ENCODE measurements at regions not wholly inside any gene's neighbourhood (a gene's known extent, or its start where the extent isn't known, plus 50 kb on each side); places are given as distances from the start of the nearest gene placed in this dataset.

GRCh38 chr13:68170961-68171360 lies 940.8 kb upstream of the PCDH9 start (continued):
- TF ChIP-seq, protein P1, sequence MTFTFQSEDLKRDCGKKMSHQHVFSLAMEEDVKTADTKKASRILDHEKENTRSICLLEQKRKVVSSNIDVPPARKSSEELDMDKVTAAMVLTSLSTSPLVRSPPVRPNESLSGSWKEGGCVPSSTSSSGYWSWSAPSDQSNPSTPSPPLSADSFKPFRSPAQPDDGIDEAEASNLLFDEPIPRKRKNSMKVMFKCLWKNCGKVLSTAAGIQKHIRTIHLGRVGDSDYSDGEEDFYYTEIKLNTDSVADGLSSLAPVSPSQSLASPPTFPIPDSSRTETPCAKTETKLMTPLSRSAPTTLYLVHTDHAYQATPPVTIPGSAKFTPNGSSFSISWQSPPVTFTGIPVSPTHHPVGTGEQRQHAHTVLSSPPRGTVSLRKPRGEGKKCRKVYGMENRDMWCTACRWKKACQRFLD (tag by site-specific recombination; IDR thresholded peaks at IDR 0.05) = no peak
- TF ChIP-seq ZXDB (tag by site-specific recombination; IDR thresholded peaks at IDR 0.05) = no peak
- TF ChIP-seq, protein P2, sequence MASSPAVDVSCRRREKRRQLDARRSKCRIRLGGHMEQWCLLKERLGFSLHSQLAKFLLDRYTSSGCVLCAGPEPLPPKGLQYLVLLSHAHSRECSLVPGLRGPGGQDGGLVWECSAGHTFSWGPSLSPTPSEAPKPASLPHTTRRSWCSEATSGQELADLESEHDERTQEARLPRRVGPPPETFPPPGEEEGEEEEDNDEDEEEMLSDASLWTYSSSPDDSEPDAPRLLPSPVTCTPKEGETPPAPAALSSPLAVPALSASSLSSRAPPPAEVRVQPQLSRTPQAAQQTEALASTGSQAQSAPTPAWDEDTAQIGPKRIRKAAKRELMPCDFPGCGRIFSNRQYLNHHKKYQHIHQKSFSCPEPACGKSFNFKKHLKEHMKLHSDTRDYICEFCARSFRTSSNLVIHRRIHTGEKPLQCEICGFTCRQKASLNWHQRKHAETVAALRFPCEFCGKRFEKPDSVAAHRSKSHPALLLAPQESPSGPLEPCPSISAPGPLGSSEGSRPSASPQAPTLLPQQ (tag by site-specific recombination; IDR thresholded peaks at IDR 0.05) = no peak
- TF ChIP-seq SCRT1 (tag by site-specific recombination; IDR thresholded peaks at IDR 0.05; ENCODE audit: borderline replicate concordance) = no peak
- no peak for TF ChIP-seq REST (tag by site-specific recombination; IDR thresholded peaks at IDR 0.05)
- TF ChIP-seq, protein P3, sequence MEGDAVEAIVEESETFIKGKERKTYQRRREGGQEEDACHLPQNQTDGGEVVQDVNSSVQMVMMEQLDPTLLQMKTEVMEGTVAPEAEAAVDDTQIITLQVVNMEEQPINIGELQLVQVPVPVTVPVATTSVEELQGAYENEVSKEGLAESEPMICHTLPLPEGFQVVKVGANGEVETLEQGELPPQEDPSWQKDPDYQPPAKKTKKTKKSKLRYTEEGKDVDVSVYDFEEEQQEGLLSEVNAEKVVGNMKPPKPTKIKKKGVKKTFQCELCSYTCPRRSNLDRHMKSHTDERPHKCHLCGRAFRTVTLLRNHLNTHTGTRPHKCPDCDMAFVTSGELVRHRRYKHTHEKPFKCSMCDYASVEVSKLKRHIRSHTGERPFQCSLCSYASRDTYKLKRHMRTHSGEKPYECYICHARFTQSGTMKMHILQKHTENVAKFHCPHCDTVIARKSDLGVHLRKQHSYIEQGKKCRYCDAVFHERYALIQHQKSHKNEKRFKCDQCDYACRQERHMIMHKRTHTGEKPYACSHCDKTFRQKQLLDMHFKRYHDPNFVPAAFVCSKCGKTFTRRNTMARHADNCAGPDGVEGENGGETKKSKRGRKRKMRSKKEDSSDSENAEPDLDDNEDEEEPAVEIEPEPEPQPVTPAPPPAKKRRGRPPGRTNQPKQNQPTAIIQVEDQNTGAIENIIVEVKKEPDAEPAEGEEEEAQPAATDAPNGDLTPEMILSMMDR (tag by site-specific recombination; IDR thresholded peaks at IDR 0.05) = no peak
- TF ChIP-seq ZNF610 (tag by site-specific recombination; IDR thresholded peaks at IDR 0.05; ENCODE audit: borderline replicate concordance) = no peak
- TF ChIP-seq ZNF114 (tag by site-specific recombination; IDR thresholded peaks at IDR 0.05) = no peak
- TF ChIP-seq, protein P4, sequence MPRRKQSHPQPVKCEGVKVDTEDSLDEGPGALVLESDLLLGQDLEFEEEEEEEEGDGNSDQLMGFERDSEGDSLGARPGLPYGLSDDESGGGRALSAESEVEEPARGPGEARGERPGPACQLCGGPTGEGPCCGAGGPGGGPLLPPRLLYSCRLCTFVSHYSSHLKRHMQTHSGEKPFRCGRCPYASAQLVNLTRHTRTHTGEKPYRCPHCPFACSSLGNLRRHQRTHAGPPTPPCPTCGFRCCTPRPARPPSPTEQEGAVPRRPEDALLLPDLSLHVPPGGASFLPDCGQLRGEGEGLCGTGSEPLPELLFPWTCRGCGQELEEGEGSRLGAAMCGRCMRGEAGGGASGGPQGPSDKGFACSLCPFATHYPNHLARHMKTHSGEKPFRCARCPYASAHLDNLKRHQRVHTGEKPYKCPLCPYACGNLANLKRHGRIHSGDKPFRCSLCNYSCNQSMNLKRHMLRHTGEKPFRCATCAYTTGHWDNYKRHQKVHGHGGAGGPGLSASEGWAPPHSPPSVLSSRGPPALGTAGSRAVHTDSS (tag by site-specific recombination; IDR thresholded peaks at IDR 0.05) = no peak
- TF ChIP-seq ELK4 (IDR thresholded peaks at IDR 0.05; ENCODE audit: borderline replicate concordance, low read depth, low read length) = no peak

DNA sequence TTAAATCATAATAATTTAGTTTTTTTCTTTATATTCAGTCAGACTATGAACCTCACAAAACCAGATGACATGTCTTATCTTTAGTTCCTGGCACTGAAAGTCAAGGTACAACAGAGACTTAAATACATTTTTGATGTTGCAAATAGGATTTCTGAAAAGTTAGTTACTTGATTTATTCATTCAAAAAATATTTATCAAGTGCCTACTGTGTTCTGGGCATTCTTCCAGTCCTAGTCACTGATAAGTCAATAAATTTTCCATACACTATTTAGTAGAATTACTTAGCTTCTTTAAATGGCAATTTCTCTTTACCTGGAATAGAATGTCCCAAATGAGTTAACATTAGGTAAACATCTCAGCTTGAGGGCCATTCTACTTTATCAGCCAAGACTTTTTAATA lies 938.3 kb upstream of the PCDH9 start:
- TF ChIP-seq ZNF324 (tag by site-specific recombination; IDR thresholded peaks at IDR 0.05) (no peak), ZNF23 (tag by site-specific recombination; IDR thresholded peaks at IDR 0.05; ENCODE audit: borderline replicate concordance) (no peak)
- ChIA-PET CTCF (no interaction called here), POLR2A (no interaction called here)
- Histone ChIP-seq H3K4me3 (ENCODE audit: low read depth, low read length) (no peak overlapping the region), H3K9me3 (ENCODE audit: control insufficient read depth, insufficient read depth, low read depth, low read length) (no peaks in the 10 kb centered on the region), H3K36me3 (ENCODE audit: control insufficient read depth in 2 of 2, insufficient read depth in 1 of 2, low read length in 2 of 2) (no peaks in the 10 kb centered on the region), H3K27ac (ENCODE audit: extremely low read depth, low read depth, low read length) (no peak overlapping the region), H3K4me1 (ENCODE audit: control insufficient read depth, insufficient read depth, low read length) (no peaks in the 10 kb centered on the region)

DNA sequence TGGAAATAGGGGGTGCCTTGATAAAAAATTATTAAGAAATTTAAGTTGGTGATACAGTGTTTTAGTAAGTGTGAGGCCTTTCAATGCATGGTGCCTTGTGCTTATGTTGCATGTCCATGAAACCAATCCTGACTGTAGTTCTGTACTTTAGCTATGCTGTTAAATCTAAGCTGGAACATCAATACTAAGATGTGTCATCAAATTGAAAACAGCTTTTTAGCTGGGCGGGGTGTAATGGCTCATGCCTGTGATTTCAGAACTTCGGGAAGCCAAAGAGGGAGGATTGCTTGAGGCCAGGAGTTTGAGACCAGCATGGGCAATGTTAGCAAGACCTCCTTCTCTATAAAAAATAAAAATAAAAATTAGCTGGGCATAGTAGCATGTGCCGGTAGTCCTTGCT lies 930.3 kb upstream of the PCDH9 start:
- Histone ChIP-seq H3K9me3 (ENCODE audit: control insufficient read depth, insufficient read depth, low read depth, low read length) (no peaks in the 10 kb centered on the region), H3K36me3 (ENCODE audit: control insufficient read depth in 2 of 2, insufficient read depth in 1 of 2, low read length in 2 of 2) (no peaks in the 10 kb centered on the region), H3K4me1 (ENCODE audit: control insufficient read depth, insufficient read depth, low read length) (no peaks in the 10 kb centered on the region), H3K27ac (ENCODE audit: extremely low read depth, low read depth, low read length) (no peak overlapping the region), H3K4me3 (ENCODE audit: low read depth, low read length) (no peak overlapping the region)
- CTCF ChIA-PET = interaction anchor here (0.6 kb wide), 1 partner anchor 215 kb away, joined by 4 read pairs; no protein-coding TSS in a partner anchor
- POLR2A ChIA-PET = no interaction called here
- TF ChIP-seq ZNF274 (IDR thresholded peaks at IDR 0.05; ENCODE audit: low read length) (no peak), ZNF274 (tag by site-specific recombination; IDR thresholded peaks at IDR 0.05; ENCODE audit: borderline replicate concordance) (no peak), ZNF239 (tag by site-specific recombination; IDR thresholded peaks at IDR 0.05) (no peak), ZNF174 (tag by site-specific recombination; IDR thresholded peaks at IDR 0.05) (no peak), ZNF580 (tag by site-specific recombination; IDR thresholded peaks at IDR 0.05) (no peak), ZBTB44 (tag by site-specific recombination; IDR thresholded peaks at IDR 0.05) (no peak), SALL2 (tag by site-specific recombination; IDR thresholded peaks at IDR 0.05; ENCODE audit: borderline replicate concordance) (no peak)
- TF ChIP-seq, protein P1 (tag by site-specific recombination; IDR thresholded peaks at IDR 0.05) = no peak
